Progenitor cell of endocrine pancreas (in vitro differentiated cells): ENCODE measurements at regions not wholly inside any gene's neighbourhood (a gene's known extent, or its start where the extent isn't known, plus 50 kb on each side); places are given as distances from the start of the nearest gene placed in this dataset.
"Not testable (repeated sequence)": the region's sequence is repeated elsewhere in the genome, so short reads cannot be mapped to it uniquely, and the experiment has no call there.

Experiments used
- DNase-seq: peaks from one replicate; pipeline ENCODE4 v3.0.0; 2021; ENCODE audit warnings: low spot score; ENCODE audit not compliant: unreplicated experiment
- H3K27ac Mint-ChIP-seq: 2 replicates; pipeline ENCODE4 v1.8.0; 2021; ENCODE audit warnings: mild to moderate bottlenecking, moderate library complexity, mixed read lengths
- H3K27me3 Mint-ChIP-seq: 2 replicates; pipeline ENCODE4 v1.8.0; 2021; ENCODE audit warnings: mixed read lengths
- H3K36me3 Mint-ChIP-seq: 2 replicates; pipeline ENCODE4 v1.8.0; 2022; ENCODE audit warnings: mixed read lengths; ENCODE audit not compliant: insufficient read depth
- H3K4me1 Mint-ChIP-seq: 2 replicates; pipeline ENCODE4 v1.8.0; 2021; ENCODE audit warnings: low read depth, mixed read lengths
- H3K4me3 Mint-ChIP-seq: 2 replicates; pipeline ENCODE4 v1.8.0; 2021; ENCODE audit warnings: low read depth, mild to moderate bottlenecking, moderate library complexity, mixed read lengths
- H3K9me3 Mint-ChIP-seq: 2 replicates; pipeline ENCODE4 v1.8.0; 2021; ENCODE audit warnings: low read depth, mixed read lengths

DNA sequence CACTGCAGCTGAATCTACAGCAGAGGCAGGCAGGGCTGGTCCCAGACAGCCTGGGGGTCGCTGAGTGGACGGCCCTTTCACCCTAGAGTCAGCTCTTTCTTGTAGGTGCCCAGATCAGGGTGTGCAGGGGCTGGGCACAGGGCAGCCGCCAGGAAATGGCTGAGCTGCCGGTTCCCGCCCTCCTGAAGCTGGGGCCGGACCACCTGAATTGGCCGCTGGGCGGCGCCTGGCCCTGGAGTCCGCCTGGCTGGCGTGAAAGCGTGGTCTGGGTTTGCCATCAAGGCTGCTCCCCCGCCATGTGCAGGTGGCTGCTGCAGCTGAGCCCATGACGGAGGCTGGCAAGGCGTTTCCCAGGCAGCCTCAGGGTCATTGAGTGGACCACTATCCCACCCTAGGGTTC, 85.7 kb downstream of the POTEM start:
- not testable (repeated sequence) for H3K9me3 Mint-ChIP-seq, H3K27ac Mint-ChIP-seq, H3K36me3 Mint-ChIP-seq, DNase-seq, H3K27me3 Mint-ChIP-seq, H3K4me3 Mint-ChIP-seq, H3K4me1 Mint-ChIP-seq

DNA sequence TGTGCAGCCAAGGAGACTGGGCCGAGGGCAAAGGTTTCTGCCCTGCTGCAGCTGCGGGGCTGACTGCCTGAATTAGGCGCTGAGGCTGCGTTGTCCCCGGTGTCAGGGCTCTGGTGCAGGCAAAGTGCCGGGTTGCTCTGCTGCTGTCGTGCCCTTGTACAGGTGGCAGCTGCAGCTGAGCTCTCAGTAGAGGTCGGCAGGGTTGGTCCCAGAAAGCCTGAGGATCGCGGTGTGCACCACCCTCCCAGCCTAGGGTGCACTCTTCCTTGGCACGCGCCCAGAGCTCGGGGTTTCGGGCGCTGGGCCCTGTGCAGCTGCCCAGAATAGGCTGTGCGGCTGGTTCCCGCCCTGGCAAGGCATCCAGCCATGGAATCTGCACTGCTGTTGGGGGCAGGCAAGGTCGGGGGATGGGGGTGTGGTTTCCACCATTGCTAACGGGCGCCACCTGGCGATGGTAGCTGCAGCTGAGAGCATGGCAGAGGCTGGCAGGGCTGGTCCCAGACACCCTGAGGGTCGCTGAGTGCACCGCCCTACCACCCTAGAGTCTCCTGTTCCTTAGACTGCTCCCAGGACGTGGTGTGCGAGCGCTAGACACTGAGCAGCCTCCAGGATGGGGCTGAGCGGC, 86.3 kb downstream of the POTEM start:
- not testable (repeated sequence) for H3K27me3 Mint-ChIP-seq, H3K36me3 Mint-ChIP-seq, H3K9me3 Mint-ChIP-seq, DNase-seq, H3K4me1 Mint-ChIP-seq, H3K27ac Mint-ChIP-seq, H3K4me3 Mint-ChIP-seq

DNA sequence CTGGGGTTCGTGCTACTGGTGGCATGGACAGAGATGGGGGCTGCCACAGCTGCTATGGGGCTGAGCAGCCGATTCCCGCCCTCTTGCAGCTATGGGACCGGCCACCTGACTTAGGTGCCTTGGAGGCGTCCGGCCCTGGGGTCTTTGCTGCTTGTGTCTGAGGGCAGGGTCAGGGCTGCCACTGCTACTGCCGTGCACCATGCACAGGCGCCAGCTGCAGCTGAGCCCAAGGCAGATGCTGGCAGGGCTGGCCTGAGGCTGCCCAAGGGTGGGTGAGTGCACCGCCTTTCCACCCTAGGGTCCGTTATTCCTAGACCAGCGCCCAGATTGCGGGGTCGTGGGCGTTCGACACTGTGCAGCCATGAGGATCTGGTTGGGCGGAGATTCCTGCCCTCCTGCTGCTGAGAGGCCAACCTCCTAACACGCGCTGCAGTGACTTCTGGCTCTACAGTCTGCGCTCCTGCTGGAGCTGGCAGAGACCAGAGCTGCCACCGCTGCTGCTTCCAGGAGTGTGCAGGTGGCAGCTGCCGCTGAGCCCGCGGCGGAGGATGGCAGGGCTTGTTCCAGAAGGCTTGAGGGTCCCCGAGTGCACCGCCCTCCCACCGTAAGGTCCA, 87.0 kb downstream of the POTEM start:
- not testable (repeated sequence) for H3K36me3 Mint-ChIP-seq, H3K9me3 Mint-ChIP-seq, H3K4me3 Mint-ChIP-seq, H3K4me1 Mint-ChIP-seq, H3K27me3 Mint-ChIP-seq, H3K27ac Mint-ChIP-seq, DNase-seq

DNA sequence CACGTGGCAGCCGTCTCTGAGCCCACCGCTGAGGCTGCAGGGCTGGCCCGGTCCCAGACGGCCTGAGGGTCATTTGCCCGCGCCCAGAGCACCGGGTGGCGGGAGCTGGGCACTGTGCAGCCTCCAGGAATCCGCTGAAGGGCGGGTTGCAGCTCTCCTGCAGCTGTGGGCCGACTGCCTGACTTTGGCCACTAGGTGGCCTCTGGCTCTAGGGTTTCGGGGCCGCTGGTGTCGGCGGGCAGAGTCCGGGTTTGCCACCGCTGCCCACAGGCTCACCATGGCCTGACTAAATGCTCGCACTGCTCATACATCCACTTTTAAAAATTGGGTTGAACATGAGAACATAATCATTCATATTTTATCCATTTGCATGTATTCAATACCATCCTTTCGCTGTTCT, 87.7 kb downstream of the POTEM start:
- not testable (repeated sequence) for H3K27ac Mint-ChIP-seq, DNase-seq, H3K27me3 Mint-ChIP-seq, H3K4me3 Mint-ChIP-seq, H3K36me3 Mint-ChIP-seq, H3K9me3 Mint-ChIP-seq, H3K4me1 Mint-ChIP-seq

DNA sequence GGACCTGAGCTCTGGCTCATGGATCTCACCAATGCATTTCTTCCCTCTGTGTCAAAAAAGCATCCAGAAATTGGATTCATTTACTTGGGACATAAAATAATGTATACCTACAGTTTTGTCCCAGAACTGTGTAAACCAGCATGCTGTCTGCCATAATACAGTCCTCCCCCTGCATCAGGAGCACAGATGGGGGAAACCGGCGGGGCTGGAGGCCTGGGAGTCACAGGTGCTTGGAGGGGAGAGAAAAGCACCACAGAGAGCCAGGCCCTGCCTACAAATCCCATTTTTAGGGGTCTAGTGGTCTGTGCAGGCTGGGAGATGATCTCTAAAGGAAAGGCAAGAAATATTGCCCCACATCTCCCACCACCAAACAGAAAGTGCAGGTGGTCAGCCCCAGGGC, 91.8 kb downstream of the POTEM start:
- H3K4me3 Mint-ChIP-seq, H3K36me3 Mint-ChIP-seq, H3K4me1 Mint-ChIP-seq, H3K9me3 Mint-ChIP-seq, DNase-seq, H3K27me3 Mint-ChIP-seq, H3K27ac Mint-ChIP-seq: not testable (repeated sequence)

DNA sequence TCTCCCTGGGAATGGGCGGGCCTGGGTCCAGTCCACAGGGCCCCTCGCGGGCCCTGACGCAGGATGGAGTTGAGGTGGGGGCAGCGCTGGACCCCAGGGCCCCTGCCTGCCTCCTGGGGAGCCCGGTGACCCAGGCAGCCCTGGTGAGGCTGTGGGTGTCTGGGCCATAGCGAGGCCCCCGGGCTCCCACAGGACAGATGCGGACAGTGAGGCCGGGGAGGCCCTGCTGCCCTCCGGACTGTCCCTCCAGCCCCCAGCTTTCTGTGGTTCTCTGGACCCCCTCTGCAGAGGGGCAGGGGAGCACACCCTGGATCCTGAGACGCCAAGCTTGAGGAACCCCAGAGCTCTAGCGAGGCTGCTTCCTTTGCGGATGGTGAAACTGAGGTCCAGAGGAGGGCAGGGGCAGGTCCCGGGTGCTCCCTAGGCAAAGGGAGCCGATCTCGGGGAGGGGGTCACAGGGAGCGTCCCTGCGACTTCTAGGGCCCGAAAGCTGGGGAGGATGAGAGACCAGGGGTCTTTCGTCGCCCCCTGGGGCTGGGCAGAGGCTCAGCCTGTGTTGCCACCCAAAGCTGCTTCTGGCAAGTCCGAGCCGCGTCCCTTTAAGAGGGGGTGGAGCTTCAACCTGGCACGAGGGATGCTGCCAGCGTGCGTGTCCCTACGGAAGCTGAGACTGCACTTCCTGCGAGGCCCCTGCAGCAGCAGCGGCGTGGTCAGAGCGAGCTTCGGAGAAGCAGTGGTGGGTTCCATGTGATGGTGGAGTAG, 94.6 kb downstream of the POTEM start:
- H3K27ac Mint-ChIP-seq, H3K27me3 Mint-ChIP-seq, H3K9me3 Mint-ChIP-seq, H3K36me3 Mint-ChIP-seq, H3K4me3 Mint-ChIP-seq, H3K4me1 Mint-ChIP-seq, DNase-seq: not testable (repeated sequence)

DNA sequence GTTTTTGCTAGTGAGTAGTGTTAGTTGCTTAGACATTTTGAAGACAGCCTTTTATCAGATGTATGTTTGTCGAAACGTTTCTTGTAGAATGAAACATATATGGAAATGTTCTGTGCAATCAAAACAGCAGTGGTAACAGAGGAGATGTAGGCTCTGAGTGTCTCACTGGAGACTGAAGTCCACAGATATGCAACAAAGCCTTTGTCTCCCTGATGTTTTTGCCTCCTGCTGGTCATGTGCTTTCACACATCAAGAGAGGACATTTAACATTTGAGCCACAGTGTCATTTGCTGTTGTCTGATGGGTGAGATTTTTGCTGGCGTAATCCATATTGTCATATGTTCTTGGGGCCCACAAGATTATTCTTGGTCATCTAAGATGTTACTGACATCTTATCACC, 101.7 kb downstream of the POTEM start:
- not testable (repeated sequence) for H3K27me3 Mint-ChIP-seq, H3K9me3 Mint-ChIP-seq, H3K36me3 Mint-ChIP-seq, H3K27ac Mint-ChIP-seq, H3K4me1 Mint-ChIP-seq, H3K4me3 Mint-ChIP-seq, DNase-seq

DNA sequence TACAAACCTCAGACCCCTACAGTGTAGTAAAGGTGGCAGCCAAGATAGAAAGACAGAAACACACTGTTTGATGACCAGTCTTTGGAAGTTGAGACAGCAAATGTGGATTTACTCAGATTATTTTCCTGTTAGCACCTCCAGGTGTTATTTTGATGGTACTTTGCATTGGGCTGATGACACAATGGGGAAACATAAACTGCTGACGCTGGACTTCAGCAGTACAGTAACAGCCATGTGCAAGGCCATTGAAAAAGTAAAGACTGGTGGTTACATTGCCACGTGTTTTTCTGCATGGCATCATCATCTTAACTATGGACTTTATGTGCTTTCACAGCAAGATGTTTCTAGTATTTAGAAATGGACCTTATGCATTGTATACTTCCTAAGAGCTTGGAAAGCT, 105.3 kb downstream of the POTEM start:
- H3K9me3 Mint-ChIP-seq, H3K27me3 Mint-ChIP-seq, H3K4me3 Mint-ChIP-seq, H3K27ac Mint-ChIP-seq, DNase-seq, H3K36me3 Mint-ChIP-seq, H3K4me1 Mint-ChIP-seq: not testable (repeated sequence)

DNA sequence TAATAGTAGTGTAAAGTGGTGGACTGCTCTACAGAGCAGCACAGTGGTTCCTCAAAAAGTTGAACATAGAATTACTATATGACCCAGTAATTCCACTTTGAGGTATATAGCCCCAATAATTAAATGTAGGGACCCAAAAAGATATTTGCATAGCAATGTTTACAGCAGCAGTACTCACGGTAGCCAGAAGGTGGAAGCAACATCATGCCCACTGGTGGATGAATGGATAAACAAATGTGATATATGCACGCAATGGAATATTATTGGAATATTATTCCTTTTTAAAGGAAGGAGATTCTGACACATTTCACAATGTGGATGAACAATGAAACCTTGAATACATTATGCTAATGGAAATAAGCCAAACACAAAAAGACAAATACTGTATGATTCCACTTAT, 121.4 kb downstream of the POTEM start:
- H3K4me3 Mint-ChIP-seq, H3K27me3 Mint-ChIP-seq, DNase-seq, H3K4me1 Mint-ChIP-seq, H3K9me3 Mint-ChIP-seq, H3K27ac Mint-ChIP-seq, H3K36me3 Mint-ChIP-seq: not testable (repeated sequence)

DNA sequence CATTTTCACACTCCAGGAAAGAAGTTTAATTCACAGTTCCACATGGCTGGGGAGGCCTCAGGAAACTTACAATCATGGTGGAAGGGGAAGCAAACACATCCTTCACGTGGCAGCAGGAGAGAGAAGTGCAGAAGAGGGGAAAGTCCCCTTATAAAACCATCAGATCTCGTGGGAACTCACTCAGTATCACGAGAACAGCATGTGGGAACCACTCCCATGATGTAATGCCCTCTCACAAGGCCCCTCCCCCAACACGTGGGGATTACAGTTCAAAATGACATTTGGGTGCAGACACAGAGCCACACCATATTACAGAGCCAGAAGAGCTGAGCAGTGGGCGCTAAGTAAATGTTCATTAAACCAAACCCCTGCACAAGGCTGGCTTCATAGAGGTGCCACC, 126.0 kb downstream of the POTEM start:
- not testable (repeated sequence) for H3K4me3 Mint-ChIP-seq, H3K4me1 Mint-ChIP-seq, H3K27me3 Mint-ChIP-seq, H3K27ac Mint-ChIP-seq, DNase-seq, H3K36me3 Mint-ChIP-seq, H3K9me3 Mint-ChIP-seq

DNA sequence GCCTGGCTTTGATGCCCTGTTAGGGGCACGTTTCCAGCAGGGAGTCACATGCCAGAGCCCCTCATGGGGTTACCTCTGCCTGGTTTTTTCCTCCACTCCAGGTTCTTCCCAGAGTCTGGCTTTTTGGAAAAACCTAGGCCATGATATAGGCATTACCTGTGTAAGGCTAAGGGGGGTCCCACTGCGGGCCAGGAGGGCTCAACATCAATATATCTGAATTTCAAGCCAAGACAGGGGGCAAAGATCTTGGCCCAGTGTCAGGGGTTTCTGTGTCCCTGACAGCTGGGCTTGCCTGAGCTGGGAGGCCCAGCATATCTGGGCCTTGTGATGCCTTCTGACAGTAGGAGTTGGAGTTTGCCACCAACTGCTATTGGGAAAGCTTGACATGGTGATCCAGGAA, 127.5 kb downstream of the POTEM start:
- H3K27me3 Mint-ChIP-seq, H3K9me3 Mint-ChIP-seq, H3K36me3 Mint-ChIP-seq, H3K27ac Mint-ChIP-seq, DNase-seq, H3K4me3 Mint-ChIP-seq, H3K4me1 Mint-ChIP-seq: not testable (repeated sequence)

DNA sequence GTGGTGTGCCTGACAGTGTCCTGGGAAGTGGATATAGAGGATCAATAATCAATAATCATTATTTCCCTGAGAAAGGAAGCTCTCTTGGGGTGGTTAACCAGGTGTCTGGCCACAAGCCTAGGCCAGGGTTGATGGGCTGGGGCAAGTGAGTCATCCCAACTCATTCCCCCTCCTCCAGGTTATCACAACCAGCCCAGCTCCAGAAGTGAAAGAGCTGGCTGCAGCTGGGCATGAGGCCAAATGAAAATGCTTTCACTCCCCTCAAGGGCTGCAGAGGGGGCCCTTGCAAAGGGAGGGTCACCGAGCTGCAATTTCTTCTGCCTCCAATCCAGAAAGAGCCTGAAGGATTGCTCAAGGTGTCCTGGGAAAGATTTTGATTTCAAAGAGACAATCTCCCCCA, 127.9 kb downstream of the POTEM start:
- not testable (repeated sequence) for H3K36me3 Mint-ChIP-seq, H3K9me3 Mint-ChIP-seq, DNase-seq, H3K27me3 Mint-ChIP-seq, H3K4me1 Mint-ChIP-seq, H3K4me3 Mint-ChIP-seq, H3K27ac Mint-ChIP-seq

DNA sequence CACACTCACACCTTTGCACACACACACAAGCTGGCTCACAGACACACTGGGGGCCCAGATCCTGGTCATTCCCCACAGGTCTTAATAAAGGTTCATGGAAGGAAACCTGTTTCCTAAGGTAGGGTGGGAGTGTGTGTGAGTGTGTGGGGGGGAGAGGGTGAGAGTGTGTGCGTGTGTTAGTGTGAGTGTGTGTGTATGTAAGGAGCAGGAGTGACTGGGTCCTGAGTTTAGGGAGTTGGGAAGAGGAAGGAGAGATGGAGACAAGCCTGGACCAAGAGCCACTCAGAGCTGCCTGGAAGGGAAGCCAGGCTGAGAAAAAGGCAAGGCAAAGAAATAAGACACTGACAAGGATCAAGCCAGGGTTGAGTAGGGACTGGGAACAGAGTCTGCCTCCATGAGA, 129.2 kb downstream of the POTEM start:
- not testable (repeated sequence) for H3K27me3 Mint-ChIP-seq, H3K4me1 Mint-ChIP-seq, H3K9me3 Mint-ChIP-seq, DNase-seq, H3K4me3 Mint-ChIP-seq, H3K36me3 Mint-ChIP-seq, H3K27ac Mint-ChIP-seq
